SHP77 (cell line): ENCODE measurements at regions not wholly inside any gene's neighbourhood (a gene's known extent, or its start where the extent isn't known, plus 50 kb on each side); places are given as distances from the start of the nearest gene placed in this dataset.
"Not testable (repeated sequence)": the region's sequence is repeated elsewhere in the genome, so short reads cannot be mapped to it uniquely, and the experiment has no call there.

Source experiments
- DNase-seq, 2 experiments: peaks; one replicate each; lab custom pipeline; 2025; lab: John Stamatoyannopoulos, UW

DNA sequence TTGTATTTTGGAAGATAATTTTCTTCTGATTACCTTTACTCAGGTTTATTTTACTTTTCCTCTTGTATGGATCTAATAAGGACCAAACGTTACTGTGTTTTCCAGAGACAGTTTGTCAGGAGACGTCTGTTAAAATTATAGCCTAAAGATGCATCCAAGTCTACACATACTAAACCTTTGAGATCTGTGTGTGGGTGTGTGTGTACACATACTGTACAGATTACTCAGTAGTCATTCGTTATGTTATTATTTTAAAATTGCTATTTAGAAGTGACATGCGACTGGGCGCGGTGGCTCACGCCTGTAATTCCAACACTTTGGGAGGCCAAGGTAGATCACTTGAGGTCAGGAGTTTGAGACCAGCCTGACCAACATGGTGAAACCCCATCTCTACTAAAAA, 51.6 kb upstream of the CNTLN start:
- no peak for DNase-seq

DNA sequence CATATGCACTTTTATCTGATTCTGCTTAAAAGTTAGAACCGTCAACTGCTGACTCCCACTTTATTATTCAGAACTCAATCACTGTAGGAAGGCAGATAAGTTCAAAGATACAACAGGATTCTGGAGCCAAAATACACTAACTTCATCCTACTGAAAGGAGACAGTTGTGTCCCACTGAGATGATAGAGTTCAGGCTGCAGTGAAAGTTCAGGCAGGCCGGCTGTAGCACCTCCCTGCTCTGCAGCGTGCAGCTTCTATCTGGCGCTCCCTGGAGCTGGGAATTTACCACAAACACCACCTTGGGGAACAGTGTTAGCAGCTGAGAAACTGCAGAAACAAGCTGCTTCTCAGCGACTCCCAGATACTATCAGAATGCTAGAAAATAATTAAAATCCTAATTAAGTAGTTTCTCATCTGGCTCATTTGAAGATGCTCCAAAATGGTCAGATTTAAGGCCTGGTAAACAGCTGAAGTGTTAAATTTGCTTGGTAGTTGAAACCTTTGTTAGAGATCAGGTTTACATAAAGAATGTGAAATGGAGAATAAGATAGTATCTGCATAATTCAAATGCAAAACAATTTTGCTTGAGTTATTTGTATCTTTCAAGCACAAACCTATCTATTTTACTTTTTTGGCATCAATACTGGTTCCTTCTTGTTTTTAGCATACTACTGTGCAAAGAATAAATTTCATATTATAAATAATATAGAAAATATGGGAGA, 52.3 kb upstream of the CNTLN start:
- no peak for DNase-seq

DNA sequence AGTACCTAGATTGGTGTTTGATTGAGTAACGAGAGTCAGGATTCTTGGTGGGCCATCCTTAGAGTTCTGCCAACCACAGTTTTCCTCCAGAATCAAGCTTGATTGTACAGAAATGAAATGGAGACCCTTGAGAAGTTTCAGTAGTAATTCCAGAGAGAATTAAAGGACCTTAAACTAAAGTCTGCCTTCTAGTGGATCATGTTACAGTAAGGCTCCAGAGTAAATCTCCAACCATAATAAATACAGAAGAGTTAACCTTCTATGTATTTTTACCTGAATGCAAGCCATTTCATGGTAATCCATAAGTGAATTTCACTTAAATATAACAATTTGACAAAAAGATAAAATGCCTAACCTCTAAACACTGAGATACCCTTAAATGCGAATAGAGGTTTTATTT, 53.0 kb upstream of the CNTLN start:
- no peak for DNase-seq

DNA sequence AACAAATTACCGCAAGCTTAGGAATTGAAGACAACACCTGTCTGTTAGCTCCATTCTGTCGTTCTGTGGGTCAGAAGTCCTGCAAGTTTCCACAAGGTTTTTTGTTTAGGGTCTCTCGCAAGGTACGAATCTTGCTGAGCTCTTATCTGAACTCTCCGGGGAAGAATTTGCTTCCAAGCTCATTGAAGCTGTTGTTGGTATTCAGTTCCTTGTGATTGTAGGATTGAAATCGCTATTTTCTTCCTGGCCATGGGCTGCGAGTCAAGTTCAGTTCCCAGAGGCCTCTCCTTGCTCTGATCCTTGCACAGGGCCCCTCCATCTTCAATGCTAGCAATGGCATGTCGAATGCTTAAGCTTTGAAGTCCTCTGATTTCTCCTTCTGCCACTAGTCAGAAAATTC, 53.5 kb upstream of the CNTLN start:
- no peak for DNase-seq

DNA sequence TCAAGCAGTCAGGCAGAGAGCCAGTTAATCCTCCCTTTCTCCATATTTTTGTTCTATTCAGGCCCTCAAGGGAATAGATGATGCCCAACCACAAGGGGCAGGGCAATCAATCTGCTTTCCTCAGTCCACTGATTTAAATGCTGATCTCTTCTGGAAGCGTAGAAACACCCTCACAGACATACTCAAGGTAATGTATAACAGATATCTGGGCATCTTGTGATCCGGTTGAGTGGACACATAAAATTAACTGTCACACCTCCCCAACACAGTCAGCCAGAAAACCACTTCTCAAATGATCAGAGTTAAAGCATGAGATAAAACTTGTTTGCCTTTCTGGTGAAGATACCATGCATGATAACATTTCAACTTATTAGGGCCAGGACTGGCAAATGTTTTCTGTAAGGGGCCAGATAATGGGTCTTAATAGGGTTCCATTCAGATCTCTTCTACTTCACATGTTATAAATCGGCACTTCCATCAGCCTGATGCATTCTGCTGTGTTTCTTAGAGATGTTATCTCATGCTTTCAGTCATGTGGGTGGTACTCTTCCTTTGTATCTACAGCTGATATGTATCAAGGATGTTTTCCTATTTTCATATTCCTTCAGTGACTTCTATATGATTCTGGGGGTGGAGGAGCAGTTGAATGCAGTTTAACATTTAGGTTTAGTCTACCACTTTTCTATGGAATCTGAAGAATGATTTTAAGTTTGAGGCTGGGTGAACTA, 58.9 kb upstream of the CNTLN start:
- no peak for DNase-seq

DNA sequence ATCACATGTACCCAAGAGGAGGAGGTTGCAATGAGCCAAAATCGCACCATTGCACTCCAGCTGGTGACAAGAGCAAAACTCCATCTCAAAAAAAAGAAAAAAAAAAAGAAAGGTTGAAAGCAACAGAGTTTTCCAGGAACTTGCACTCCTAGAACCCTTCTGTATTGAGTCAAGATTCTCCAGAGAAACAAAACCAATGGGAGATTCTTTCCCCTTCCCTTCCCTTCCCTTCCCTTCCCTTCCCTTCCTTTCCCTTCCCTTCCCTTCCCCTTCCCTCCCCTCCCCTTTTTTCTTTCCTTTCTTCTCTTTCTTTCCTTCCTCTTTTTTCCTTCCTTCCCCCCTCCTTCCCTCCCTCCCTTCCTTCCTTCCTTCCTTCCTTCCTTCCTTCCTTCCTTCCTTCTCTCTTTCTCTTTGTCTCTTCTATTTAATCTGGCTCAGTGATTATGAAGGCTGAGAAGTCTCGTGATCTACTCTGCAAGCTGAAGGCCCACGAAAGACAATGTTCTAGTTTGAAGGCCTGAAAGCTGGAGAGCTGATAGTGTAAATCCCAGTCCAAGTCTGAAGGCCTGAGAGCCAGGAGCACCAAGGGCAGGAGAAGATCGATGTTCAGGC, 59.6 kb upstream of the CNTLN start:
- DNase-seq, result no peak

DNA sequence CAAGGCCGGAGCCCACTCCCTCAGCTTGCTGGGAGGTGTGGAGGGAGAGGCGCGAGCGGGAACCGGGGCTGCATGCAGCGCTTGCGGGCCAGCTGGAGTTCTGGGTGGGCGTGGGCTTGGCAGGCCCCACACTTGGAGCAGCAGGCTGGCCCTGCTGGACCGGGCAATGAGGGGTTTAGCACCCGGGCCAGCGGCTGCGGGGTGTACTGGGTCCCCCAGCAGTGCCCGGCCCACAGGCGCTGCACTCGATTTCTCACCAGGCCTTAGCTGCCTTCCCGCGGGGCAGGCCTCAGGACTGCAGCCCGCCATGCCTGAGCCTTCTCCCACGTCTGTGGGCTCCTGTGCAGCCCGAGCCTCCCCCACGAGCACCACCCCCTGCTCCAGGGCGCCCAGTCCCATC, 62.3 kb upstream of the CNTLN start:
- DNase-seq, result not testable (repeated sequence)

DNA sequence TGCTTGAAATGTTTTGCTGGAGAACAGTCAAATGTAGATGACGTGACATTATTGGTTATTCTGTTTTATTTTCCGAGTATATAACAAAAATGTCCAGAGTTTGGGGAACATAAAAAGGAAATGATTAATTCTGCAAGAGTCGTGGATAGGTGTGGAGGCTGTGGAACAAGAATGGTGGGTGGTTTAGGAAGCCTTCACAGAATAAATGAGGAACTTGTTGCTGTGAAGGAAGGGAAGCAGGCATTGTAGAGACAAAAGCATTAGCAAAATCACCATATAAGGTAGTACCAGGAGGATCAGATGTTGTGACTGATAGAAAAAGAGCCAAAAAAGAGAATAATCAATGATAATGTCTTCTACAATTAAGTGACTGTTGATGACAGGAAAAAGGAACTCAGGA, 66.2 kb upstream of the CNTLN start:
- DNase-seq, result no peak

DNA sequence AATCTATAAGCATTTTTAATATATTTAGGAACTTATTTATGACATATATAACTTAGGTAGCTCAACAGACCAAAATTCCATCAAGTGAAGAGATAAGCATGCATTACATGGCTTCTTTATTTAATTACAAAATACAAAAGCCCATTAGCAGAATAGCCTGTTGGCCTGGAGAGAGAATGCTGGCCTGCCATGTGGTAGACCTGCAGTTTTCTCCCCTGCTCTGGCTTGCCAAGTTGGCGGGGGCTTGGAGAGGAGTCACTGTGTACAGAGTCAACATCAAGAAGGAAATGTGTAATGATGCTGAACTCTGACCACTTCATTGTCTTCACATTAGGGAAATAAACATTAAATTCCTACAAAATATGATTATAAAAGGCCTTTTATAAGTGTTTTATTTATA, 69.8 kb upstream of the CNTLN start:
- peak in 1 of 2 experiments; percentile 44 for DNase-seq

DNA sequence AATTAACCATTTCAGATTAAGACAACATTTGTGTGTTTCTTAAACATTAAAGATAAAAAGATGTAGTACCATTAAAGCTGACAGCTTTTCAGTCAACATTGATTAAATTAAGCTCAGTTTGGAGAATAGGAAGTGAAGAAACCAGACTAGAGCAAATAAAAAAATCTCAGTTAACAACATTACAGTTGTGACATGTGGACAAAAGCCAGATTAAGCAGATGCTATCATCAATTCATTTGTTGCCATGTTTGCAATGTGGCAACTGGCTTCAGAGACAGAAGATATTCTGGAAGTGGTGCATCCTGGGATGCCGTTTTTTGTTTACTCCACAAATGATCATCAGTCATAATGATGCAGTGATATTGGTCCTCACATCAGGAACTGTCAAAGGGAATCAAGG, 70.3 kb upstream of the CNTLN start:
- peak in 1 of 2 experiments; percentile 4 for DNase-seq

DNA sequence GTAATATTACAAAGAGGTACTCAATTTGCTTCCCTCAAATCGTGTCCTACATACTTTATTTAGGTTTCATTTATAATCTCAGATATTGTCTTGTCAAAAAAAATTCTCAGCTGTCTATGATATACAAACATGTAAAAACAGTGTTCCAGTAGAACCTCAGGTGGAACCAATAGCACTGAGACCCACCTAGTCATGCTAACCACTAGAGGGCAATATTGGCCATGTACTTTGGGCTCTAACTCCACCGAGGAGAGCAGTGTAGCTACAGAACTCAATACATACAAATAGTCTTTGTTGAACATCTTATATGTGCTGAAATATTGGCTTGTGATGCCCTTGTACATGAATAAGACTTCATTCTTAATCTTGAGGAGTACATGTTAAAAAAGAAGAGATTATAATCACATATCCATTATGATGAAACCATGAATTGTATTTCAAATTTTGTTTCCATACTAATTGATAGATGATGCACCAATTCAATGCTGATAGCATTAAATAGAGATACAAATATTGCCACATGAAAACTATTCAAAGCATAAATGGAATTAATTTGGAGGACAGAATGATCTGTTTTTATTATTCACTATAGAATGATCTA, 71.2 kb upstream of the CNTLN start:
- peak; percentile 28 to 29 for DNase-seq

DNA sequence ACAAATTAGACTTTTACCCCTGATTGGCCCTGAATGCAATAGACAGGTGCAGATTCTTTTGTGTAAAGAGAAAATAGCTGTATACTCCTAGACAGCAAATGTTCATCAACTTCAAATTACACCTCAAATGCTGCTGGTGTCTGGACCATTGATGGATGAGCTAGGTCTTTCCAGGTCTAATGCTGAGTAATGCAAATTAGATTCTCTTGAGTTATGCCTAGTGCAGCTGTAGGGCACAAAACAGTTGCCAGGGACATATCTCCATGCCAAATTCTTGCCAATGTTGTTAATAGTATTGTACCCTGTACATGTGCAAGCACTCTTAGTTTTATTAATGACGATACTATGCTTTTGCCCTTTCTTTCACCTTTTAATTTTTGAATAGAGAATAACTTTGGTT, 72.3 kb upstream of the CNTLN start:
- no peak for DNase-seq

DNA sequence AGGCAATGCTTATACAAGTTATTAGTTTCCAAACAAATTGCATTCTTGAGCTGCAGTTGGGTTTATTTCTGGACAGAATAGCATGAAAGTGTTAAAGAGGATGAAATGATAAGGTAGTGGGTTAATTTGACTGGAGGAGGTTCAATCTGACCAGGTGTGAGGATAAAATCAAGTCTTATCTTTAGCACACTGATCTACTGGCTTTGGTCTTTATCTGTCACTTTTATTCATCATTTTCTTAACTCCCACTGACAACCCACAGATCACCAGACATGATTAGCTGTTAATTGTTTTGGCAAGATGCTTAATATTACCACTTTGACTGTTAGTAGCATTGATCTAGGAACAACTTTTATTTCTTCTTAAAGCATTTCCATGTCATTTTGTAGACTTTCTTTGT, 74.4 kb upstream of the CNTLN start:
- DNase-seq, result no peak

DNA sequence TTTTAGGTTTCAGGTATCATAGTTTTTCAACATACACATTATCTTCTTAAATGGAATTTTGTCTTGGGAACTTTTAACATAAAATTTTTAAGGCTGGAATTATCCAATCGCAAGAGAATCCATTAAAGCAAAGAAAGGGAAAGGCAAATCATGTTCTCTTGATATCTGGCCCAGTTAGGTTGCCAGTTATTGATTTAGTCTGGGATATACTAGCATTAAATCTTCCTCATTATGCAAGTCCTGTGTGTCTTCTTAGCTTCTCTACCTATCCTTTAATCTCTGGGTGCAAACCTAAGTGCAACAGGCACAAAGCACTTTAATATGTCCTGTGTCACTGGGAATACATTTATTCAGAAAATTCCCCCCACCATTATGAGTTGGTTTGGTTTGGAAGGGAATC, 75.4 kb upstream of the CNTLN start:
- no peak for DNase-seq

DNA sequence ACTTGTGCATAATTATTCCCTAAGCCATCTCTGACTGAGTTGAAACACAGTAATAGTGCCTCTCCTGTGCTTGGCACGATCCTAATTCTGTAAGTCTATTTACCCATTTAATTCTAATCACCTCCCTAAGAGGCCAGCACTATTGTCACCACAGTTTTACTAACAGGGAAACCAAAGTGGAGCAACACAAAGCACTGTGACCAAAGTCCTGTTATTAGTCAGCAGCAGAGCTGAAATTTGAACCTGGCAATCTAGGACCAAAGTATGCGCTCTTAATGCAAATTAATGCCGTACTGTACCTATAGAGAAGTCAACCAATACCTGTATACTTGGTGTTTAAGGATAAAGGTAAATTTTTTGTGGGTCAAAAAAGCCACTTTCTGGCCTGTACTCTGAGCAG, 77.1 kb upstream of the CNTLN start:
- no peak for DNase-seq

DNA sequence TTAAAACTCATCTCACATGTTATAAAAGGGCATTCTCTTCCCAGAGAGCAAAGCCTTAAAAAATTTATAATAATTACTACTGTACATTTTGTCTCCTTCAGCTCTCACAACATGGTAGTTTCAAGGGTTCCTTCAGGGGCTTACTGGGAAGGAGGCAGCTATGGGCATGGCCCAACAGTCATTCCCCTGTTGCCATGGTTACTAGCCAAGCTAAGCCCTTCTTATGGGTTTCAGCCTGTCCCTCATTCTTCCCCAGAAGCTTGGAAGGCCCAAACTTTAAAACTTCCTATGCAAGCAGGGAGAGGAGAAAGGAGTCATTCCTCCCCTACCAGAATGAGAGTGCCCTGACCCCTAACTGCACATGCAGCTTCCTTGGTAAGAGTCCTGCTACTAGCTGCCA, 82.2 kb upstream of the CNTLN start:
- DNase-seq, result no peak

DNA sequence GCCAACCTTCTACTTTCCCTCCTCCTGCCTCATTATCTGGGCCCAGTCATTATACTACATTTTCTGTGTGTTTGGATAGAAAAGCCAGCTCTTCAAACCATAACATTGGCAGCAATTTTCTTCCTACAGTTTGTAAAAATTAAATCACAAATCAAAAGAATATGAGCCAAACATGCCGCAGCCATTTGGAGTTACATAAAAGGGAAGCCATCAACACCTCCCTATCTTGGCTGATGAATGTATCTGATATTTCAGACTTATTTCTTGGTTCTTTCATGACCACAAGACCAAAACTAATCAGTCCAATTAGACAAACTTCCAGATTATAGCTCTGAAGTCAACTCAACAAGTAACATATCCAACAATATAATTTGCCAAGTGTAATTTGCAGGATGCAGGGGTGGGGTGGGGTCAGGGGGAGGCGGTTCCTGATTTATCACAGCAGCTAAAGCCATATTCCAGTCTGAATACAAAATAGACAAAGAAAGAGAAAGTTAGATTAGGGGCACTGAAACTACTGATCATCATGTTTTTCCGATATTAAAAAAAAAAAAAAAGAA, 89.4 kb upstream of the CNTLN start:
- no peak for DNase-seq

DNA sequence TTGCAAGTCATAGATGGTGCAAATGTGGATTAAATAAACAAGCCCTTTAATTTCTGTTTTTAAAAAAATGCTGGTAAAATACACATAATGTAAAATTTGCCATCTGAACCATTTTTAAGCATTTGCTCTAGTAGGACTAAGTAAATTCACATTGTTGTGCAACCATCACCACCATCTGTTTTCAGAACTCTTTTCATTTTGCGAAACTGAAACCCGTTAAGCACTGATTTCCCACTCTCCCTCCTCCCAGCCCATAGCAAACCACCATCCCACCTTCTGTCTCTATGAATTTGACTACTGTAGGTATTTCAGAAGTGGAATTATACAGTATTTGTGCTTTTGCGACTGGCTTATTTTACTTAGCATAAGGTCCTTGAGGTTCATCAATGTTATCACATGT, 103.3 kb upstream of the CNTLN start:
- DNase-seq, result no peak

DNA sequence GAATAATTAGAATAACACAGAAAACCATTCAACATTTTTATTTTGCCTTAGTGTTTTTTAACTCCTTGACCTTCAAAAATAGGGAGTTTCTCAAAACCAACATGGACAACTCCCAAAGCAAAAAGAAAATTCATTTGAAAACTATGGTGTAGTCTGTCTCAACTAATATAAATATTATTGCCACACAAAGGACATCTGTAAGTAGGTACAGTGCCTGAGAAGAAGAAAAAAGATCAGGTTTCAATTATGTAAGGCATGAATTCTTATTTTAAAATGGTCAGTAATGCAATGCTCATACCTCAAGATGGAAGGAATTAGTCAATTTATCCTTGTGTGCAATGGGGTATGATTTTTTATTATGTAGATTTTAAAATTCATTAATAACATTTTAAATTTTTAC, 109.6 kb upstream of the CNTLN start:
- no peak for DNase-seq

DNA sequence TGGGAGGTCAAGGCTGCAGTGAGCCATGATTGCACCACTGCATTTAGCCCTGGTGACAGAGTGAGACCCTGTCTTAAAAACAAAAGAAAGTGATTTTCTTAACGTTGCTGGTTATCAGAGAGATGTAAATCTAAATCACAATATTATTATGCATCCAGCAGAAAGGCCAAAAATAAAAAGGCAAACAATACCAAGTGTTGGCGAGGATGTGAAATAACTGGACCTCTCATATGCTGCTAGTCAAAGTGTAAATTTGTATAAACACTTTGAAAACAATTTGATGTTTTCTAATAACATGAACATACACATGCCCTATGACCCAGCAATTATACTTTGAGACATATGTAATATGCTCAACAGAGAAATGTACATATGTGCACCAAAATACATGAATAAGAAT, 110.7 kb upstream of the CNTLN start:
- no peak for DNase-seq

DNA sequence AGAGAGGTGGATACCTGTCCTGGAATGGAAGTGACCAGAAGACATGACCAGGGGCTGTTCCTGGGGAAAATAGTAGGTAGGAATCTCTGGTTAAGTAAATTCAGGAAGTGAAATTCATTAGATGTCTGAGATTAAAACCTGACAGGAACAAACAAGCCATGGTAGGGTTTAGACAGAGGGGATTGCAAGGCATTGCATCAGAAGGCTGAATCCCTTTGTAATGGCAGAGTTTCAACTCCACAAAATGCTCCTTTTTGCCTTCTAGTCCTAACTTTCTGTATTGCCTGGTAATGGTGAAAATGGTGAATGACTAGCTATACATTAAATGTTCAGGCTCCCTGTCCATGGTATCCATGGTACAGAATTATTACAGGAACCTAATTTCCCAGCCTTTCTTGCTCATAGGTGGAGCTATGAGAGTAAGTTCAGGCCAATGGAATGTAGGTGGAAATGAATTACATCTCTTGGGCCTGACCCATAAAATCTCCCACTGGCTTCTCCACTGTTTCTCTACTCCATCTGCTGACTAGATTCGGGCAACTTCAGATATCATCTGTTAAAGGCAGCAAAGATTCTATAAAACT, 113.4 kb upstream of the CNTLN start:
- no peak for DNase-seq

DNA sequence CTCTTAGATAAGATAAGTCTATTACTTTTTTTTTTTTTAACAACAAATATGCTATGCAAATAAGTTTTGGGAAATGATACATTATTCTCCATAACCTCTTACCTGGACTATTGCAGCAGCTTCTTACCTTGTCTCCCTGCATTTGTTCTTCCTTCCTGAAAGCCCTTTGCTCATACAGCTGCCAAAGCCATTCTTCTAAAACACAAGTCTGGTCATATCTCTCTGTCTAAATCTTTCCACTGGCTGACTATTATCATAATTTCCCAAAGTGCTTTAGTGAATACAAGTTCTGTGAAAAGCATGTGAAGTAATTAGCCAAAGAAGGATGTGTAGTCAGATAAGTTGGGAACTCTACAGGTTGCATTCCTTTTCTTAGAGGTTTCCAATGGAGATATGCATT, 115.4 kb upstream of the CNTLN start:
- DNase-seq, result no peak
